Astrocyte (in vitro differentiated cells and primary cell): ENCODE measurements at regions not wholly inside any gene's neighbourhood (a gene's known extent, or its start where the extent isn't known, plus 50 kb on each side); places are given as distances from the start of the nearest gene placed in this dataset.

Experiments used
- DNase-seq: peaks from one replicate; pipeline ENCODE4 v3.0.0-alpha.2; 2010; ENCODE audit warnings: low read depth
- FAIRE-seq: peaks from 2 replicates; lab custom pipeline; 2011; peaks lifted over from hg19 to GRCh38; lab: Jason Lieb, UNC
- H2AFZ ChIP-seq: 2 replicates; pipeline ENCODE4 v1.6.0; 2012; ENCODE audit warnings: low read depth, low read length, inconsistent platforms
- H3K27ac ChIP-seq: 2 replicates; pipeline ENCODE4 v1.5.1; 2011; ENCODE audit warnings: low read depth, low read length, inconsistent platforms
- H3K27me3 ChIP-seq: 2 replicates; pipeline ENCODE4 v1.6.0; 2011; ENCODE audit warnings: low read length, inconsistent platforms; ENCODE audit not compliant: insufficient read depth
- H3K36me3 ChIP-seq: 2 replicates; pipeline ENCODE4 v1.5.1; 2011; ENCODE audit warnings: low read length, inconsistent platforms; ENCODE audit not compliant: insufficient read depth
- H3K4me1 ChIP-seq: 2 replicates; pipeline ENCODE4 v1.5.1; 2011; ENCODE audit warnings: low read length, inconsistent platforms; ENCODE audit not compliant: insufficient read depth
- H3K4me2 ChIP-seq: 2 replicates; pipeline ENCODE4 v1.6.0; 2012; ENCODE audit warnings: low read length, inconsistent platforms
- H3K4me3 ChIP-seq: 2 replicates; pipeline ENCODE4 v1.5.1; 2011; ENCODE audit warnings: low read depth, mild to moderate bottlenecking, low read length, inconsistent platforms; ENCODE audit not compliant: insufficient read depth
- H3K79me2 ChIP-seq: 2 replicates; pipeline ENCODE4 v1.6.0; 2012; ENCODE audit warnings: mild to moderate bottlenecking, low read length, inconsistent platforms; ENCODE audit not compliant: insufficient read depth
- H3K9ac ChIP-seq: 2 replicates; pipeline ENCODE4 v1.6.0; 2012; ENCODE audit warnings: mild to moderate bottlenecking, low read length, inconsistent platforms
- H3K9me3 ChIP-seq: 2 replicates; pipeline ENCODE4 v1.5.1; 2012; ENCODE audit warnings: low read depth, mild to moderate bottlenecking, low read length, inconsistent platforms; ENCODE audit not compliant: insufficient read depth
- H4K20me1 ChIP-seq: 2 replicates; pipeline ENCODE4 v1.6.0; 2012; ENCODE audit warnings: low read length, inconsistent platforms; ENCODE audit not compliant: insufficient read depth
- H3K27ac Mint-ChIP-seq: one replicate; pipeline ENCODE4 v1.8.0; 2021; ENCODE audit warnings: mild to moderate bottlenecking, mixed read lengths; ENCODE audit not compliant: unreplicated experiment
- H3K27me3 Mint-ChIP-seq: one replicate; pipeline ENCODE4 v1.8.0; 2021; ENCODE audit warnings: low read depth, mixed read lengths; ENCODE audit not compliant: unreplicated experiment
- H3K36me3 Mint-ChIP-seq: one replicate; pipeline ENCODE4 v1.8.0; 2021; ENCODE audit warnings: low read depth, mixed read lengths; ENCODE audit not compliant: unreplicated experiment
- H3K4me1 Mint-ChIP-seq: one replicate; pipeline ENCODE4 v1.8.0; 2021; ENCODE audit warnings: low read depth, mixed read lengths; ENCODE audit not compliant: unreplicated experiment
- H3K4me3 Mint-ChIP-seq: one replicate; pipeline ENCODE4 v1.8.0; 2021; ENCODE audit warnings: mild to moderate bottlenecking, moderate library complexity, mixed read lengths; ENCODE audit not compliant: unreplicated experiment
- H3K9me3 Mint-ChIP-seq: one replicate; pipeline ENCODE4 v1.8.0; 2021; ENCODE audit warnings: mild to moderate bottlenecking, mixed read lengths; ENCODE audit not compliant: unreplicated experiment
- CTCF ChIP-seq: IDR thresholded peaks from 2 replicates; pipeline ENCODE4 v1.5.1; 2011; ENCODE audit warnings: low read depth, mild to moderate bottlenecking, inconsistent platforms, low read length, moderate library complexity; ENCODE audit not compliant: insufficient read depth
- EZH2 ChIP-seq: IDR thresholded peaks from 2 replicates; pipeline ENCODE4 v1.6.1; 2012; ENCODE audit warnings: mild to moderate bottlenecking, low read length, inconsistent platforms; ENCODE audit not compliant: insufficient read depth

GRCh38 chr4:18155067-18156041, 133.8 kb upstream of the LCORL start:
- no peaks in the 10 kb centered on the region for H3K79me2 ChIP-seq
- no peaks in the 10 kb centered on the region for H3K36me3 ChIP-seq
- Mint-ChIP-seq H3K4me1 (no peaks in the 10 kb centered on the region), H3K4me3 (no peak overlapping the region), H3K27ac (no peak overlapping the region), H3K36me3 (no peaks in the 10 kb centered on the region), H3K27me3 (no peaks in the 10 kb centered on the region), H3K9me3 (no peaks in the 10 kb centered on the region)
- no peak for FAIRE-seq
- H3K4me2 ChIP-seq, result no peak overlapping the region
- no peaks in the 10 kb centered on the region for H4K20me1 ChIP-seq
- H2AFZ ChIP-seq, result no peak overlapping the region
- H3K27ac ChIP-seq, result no peak overlapping the region
- H3K9me3 ChIP-seq, result no peaks in the 10 kb centered on the region
- DNase-seq, result no peak
- TF ChIP-seq CTCF, result no peak
- no peak for TF ChIP-seq EZH2
- no peak overlapping the region for H3K9ac ChIP-seq
- no peaks in the 10 kb centered on the region for H3K27me3 ChIP-seq
- no peak overlapping the region for H3K4me3 ChIP-seq
- H3K4me1 ChIP-seq, result no peaks in the 10 kb centered on the region

- H3K9ac ChIP-seq, result no peak overlapping the region
- DNase-seq, result no peak
- H3K4me1 ChIP-seq, result no peaks in the 10 kb centered on the region
- Mint-ChIP-seq H3K27me3 (no peaks in the 10 kb centered on the region), H3K9me3 (no peaks in the 10 kb centered on the region), H3K4me1 (no peaks in the 10 kb centered on the region), H3K36me3 (no peaks in the 10 kb centered on the region), H3K27ac (no peak overlapping the region), H3K4me3 (no peak overlapping the region)
- H3K4me2 ChIP-seq, result no peak overlapping the region
- H3K9me3 ChIP-seq, result peaks cover 4% of the 10 kb centered on the region
- FAIRE-seq, result no peak
- H3K79me2 ChIP-seq, result no peaks in the 10 kb centered on the region
- H3K36me3 ChIP-seq, result no peaks in the 10 kb centered on the region
- H3K27ac ChIP-seq, result no peak overlapping the region
- no peaks in the 10 kb centered on the region for H4K20me1 ChIP-seq
- no peak overlapping the region for H3K4me3 ChIP-seq
- H2AFZ ChIP-seq, result no peak overlapping the region
- TF ChIP-seq CTCF (no peak), EZH2 (no peak)
- no peaks in the 10 kb centered on the region for H3K27me3 ChIP-seq
Measured at GRCh38 chr4:18138076-18138665, 116.6 kb upstream of the LCORL start.

GRCh38 chr4:18134111-18134510, 112.6 kb upstream of the LCORL start:
- FAIRE-seq (no peak), DNase-seq (no peak)
- Histone ChIP-seq H3K4me3 (no peak overlapping the region), H2AFZ (no peak overlapping the region), H3K27me3 (no peaks in the 10 kb centered on the region), H3K36me3 (no peaks in the 10 kb centered on the region), H3K27ac (no peak overlapping the region), H4K20me1 (no peaks in the 10 kb centered on the region), H3K9me3 (peaks cover 4% of the 10 kb centered on the region), H3K9ac (no peak overlapping the region), H3K4me1 (no peaks in the 10 kb centered on the region), H3K4me2 (no peak overlapping the region), H3K79me2 (no peaks in the 10 kb centered on the region)
- Mint-ChIP-seq H3K27me3 (no peaks in the 10 kb centered on the region), H3K9me3 (no peaks in the 10 kb centered on the region), H3K27ac (no peak overlapping the region), H3K4me3 (no peak overlapping the region), H3K4me1 (no peaks in the 10 kb centered on the region), H3K36me3 (no peaks in the 10 kb centered on the region)
- TF ChIP-seq CTCF (no peak), EZH2 (no peak)
